NCI-H2196 (cell line): ENCODE measurements at regions not wholly inside any gene's neighbourhood (a gene's known extent, or its start where the extent isn't known, plus 50 kb on each side); places are given as distances from the start of the nearest gene placed in this dataset.

Experiments
- DNase-seq: peaks from one replicate; lab custom pipeline; 2025; ENCODE audit not compliant: unreplicated experiment; lab: John Stamatoyannopoulos, UW

DNA sequence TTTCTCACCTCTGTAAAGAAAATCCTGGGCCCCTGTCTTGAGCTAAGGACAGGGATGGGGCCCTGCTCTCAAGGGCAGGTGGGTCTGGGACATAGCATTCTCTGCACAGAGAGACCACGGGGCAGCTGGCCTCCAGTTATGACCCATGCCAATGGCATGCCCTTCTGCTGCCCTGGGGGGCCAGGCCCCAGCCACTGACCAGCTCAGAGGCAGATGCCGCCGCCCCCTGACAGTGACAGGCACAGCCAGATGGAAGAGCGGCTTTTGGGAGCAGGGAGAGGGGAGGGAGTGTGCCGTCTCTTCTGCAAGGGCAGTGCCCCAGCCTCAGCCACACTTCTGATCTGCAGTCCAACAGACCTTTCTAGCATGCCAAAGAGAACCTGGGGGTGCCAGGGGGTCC is 114.8 kb upstream of the NAV2 start:
- no peak for DNase-seq

GRCh38 chr11:19597206-19597605 is 115.4 kb upstream of the NAV2 start:
- DNase-seq, result no peak

DNA sequence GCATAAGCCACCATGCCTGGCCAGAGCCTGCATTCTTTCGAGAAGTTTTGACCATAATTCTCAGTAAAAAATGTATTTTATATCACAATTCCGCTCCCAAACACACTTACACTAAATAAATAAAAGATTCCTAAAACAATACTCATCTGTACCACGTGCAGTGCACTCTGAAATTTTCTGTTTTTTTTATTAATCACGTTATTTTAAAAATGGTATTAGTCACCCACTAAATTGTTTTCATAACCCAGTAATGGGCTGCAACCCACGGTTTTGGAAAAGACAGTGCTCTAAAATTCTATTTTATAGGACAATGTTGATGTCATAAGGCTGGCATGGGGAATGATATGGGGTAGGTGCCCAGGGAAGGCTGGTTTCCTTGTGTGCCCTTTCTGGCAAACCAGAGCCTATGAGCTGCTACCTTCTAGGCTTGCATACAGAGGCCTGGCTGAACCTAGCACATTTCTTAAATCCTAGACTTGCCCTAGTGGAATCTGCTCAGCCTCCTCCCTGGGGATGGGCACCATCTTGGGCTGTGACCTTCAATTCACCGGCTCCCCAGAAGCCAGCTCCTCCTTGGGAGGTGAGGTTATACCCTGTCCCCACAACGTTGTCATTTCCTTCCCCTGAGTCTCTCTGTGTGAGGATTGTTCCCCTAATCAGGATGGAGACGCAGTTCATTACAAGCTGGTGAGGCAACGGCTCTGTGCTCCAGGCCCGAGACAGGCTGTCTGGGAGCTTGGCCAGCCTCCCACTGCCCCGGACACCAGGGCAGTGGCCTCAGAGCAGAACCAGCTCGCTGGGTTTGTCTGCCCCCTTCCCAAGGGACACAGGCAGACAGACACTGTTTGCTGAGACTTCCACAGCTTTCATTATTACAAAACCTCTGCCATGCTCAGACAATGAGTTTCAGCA is 116.5 kb upstream of the NAV2 start:
- DNase-seq, result no peak

DNA sequence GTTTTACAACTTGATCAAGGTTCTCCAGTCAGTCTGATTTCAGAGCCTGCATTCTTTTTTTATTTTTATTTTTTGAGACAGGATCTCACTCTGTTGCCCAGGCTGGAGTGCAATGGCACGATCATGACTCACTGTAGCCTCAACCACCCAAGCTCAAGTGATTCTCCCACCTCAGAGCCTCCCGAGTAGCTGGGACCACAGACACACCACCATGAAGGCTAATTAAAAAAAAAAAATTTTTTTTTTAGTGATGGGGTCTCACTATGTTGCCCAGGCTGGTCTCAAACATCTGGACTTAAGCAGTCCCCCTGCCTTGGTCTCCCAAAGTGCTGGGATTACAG is 117.2 kb upstream of the NAV2 start:
- DNase-seq, result no peak

DNA sequence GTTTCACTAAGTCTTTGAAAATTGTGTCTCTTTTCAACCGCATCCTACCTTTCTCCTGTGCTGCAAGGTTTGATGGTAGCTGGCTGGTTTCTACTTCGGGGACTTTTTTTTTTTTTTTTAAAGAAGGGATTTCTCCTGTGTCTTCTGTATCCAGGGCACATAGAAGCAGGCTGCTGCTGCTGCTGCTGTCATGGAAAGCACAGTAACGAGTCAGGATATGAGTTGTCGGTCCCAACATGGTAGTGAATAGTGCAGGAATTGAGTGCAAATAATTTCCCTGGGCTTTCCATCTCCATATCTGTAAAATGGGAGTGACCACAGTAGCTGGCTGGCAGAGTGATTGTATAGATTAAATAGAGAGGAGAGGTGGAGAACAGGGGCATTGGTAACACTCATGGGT is 118.3 kb upstream of the NAV2 start:
- no peak for DNase-seq

- DNase-seq, result no peak
Observed at GRCh38 chr11:19592842-19593241, 119.8 kb upstream of the NAV2 start.

DNA sequence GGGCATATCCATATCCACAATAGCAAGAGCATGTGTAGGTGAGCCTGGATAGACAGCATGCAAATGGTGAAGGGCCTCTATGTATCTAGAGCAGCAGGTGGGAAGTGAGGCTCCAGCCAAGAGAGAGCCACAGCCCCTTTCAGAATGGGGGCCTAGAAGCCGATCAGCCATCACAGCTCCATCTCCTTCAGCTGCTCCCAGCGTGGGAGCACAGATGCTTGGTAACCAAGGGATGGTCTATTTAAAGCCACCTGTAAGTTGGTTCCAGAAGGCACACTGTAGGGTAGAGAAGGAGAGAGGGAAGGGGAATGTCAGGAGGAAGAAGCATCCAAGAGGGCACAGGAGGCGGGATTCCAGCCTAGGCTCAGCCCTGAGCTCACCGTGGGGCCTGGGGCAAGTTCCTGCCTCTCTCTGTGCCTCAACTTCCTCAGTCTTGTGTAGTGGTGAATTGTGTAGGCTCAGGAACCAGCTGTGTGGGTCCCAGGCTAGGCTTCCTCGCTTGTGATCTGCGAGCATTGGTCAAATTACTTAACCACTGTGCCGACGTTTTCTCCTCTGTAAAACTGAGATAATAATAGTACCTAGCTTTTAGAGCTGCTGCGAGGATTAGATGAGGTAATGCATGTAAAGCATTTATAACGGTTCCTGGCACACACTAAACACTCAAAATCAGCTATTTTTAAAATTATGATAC is 122.9 kb upstream of the NAV2 start:
- DNase-seq, result no peak

GRCh38 chr11:19587979-19588378 is 124.7 kb upstream of the NAV2 start:
- DNase-seq, result no peak

DNA sequence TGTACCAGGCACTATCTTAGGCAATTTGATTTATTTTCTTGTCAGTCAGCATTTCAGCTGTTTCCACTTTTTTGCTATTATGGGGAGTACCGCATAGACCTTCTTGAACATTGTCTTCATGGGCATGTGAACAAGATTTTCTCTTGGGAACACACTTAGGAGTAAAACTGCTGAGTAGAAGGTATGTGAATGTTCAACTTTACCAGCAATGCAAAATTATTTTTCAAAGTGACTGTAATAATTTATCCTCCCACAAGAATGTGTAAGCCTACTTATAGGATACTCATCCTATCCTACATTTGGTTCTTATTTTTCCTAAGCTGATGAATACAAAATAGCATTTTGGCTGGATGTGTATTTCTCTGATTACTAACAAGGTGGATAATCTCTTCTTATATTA is 132.0 kb upstream of the NAV2 start:
- DNase-seq, result no peak

GRCh38 chr11:19579957-19580356 is 132.7 kb upstream of the NAV2 start:
- DNase-seq, result no peak

GRCh38 chr11:19578871-19579270 is 133.8 kb upstream of the NAV2 start:
- no peak for DNase-seq

DNA sequence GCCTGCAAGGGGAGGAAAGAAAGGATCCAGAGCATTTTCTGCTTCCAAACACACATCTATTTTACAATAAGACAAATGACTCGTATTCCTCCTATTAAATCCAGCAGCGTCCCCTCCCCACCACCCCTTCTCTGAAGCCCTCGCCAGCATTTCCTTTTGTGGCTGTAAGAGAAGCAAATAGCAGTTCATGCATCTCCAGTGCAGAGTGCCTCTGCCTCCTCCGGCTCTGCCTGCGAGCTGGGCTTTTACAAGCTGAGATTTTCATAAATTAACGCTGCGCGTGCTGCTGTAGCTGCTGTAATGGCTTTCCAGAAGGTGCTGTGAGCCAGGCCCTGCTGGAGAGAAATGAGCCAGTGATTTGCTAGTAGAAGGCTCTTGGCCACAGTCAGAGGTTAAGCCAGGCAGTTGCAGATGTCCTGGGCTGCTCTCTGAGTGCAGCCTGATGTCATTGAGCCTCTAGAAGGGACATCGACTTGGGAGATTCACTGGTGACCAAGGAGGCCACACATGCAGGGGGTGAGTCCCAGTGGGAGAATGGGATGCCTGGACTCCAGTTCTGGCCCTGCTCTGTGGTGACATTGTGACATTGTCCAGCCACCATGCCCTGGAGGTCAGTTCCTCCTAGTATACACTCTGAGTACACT is 134.5 kb upstream of the NAV2 start:
- DNase-seq, result no peak

- DNase-seq, result no peak
Observed at GRCh38 chr11:19577391-19577975, 135.2 kb upstream of the NAV2 start.

DNA sequence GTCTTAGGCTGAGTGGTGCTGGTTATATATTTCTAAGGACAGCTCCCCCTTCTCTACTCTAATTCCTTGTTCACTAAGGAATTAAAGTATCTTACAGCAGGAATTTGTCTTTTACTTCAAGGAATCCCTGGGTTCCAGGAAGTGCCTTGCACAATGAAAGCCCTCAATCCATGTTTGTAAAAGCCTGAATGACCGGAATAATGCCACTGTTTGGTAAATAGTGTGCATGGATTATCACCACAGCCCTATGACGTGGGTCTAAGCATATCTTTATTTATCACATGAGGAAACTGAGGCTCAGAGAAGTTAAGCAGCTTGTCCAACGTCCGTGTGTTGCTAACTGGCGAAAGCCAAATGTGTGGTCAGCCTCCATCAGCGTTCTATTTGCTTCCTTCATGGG is 135.7 kb upstream of the NAV2 start:
- no peak for DNase-seq

DNA sequence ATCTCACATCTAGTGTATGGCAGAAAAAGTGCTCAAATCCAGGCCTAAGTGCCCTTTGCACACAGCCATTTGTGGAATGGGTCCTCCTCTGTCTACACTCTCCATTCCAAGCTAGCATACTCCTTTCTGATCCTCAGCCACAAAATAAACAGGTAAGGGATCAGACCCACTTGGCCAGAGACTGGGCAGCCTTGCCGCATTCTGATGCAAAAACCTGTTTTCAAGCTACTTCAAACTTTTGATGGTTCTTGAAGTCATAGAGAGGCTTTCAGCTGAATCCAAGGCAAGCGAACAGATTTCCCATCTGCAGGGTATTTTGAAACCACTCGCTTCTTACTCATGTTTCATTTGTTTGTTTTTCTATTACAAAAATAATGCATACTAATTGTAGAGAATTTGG is 136.6 kb upstream of the NAV2 start:
- DNase-seq, result no peak

DNA sequence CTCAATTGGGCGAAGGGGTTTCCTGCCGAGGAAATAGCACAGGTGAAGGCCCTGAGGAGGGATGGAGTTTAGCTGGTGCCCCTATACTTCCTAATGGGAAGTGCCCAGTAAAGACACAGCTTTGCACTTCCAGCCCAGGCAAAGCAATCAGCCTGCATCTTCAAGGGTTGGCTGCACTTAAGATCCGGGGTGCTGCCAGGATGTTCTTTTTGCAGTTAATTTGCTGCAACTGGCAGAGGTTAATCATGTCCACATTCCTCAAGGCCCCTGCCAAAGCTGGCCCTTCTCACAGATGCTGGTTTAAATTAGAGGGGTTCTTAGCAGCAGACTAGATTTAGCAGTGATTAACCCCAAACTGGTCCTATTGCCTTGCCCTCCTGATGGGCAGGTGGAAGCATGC is 137.7 kb upstream of the NAV2 start:
- no peak for DNase-seq

GRCh38 chr11:19573666-19574065 is 139.0 kb upstream of the NAV2 start:
- peak; percentile 40 for DNase-seq

GRCh38 chr11:19571906-19572305 is 140.7 kb upstream of the NAV2 start:
- no peak for DNase-seq

GRCh38 chr11:19570889-19571288 is 141.7 kb upstream of the NAV2 start:
- no peak for DNase-seq

DNA sequence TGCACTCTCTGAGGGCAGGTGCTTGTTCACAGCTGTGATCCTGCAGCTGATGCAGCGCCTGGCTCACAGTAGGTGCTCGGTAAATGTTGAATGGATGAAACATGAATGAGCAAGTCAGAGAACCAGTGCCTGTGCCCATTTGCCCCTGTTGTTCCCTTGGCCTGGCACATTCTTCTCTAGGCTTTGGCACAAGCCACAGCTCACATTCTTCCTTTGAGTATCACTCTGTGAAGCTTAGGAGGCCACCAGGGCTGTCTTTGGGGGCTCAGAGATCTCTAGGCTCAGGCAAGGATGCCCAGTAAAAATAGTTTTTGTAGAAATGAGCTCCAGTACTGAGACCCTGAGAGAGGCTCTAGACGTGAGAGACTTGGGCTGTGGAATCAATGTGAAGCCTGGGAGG is 144.6 kb upstream of the NAV2 start:
- DNase-seq, result no peak

DNA sequence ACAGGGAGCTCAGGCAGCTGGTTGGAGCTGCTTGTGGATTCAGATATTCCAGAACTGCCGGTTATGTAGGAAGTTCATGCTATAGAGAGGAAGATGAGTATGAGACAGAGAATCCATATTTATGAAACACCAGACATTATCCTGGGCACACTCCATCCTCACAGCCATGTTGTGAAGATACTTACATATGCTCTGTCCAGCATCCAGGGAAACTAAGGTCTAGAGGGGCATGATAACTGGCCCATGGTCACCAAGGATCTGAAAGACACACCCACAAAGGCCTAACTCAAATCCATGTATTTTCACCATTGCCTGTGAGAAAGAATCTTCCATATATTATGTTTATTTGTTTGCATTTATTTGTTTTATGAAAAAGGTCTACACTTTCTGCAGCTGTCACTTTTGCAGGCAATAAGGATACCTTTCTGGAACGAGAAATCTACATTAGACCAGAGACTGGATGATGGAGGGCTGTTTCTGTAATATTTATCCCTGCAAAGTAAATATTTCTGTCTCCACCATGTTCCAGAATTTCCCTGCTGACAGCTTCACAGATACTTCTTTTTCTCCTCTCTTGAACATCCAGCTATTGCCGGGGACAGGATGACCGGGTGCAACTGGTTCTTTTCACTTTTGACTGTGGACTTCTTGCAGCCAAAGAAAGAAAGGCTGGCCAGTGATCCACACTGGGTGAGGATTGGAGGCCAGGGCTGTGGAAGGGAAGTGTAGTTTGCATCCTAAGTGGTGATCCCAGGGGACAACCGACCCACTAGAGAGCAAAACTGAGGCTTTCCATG is 145.9 kb upstream of the NAV2 start:
- no peak for DNase-seq
